ENCODE measurements at regions not wholly inside any gene's neighbourhood (a gene's known extent, or its start where the extent isn't known, plus 50 kb on each side); places are given as distances from the start of the nearest gene placed in this dataset.

- TF ChIP-seq POLR2AphosphoS5 (IDR thresholded peaks at IDR 0.05), result no peak
- TF ChIP-seq, protein P1, sequence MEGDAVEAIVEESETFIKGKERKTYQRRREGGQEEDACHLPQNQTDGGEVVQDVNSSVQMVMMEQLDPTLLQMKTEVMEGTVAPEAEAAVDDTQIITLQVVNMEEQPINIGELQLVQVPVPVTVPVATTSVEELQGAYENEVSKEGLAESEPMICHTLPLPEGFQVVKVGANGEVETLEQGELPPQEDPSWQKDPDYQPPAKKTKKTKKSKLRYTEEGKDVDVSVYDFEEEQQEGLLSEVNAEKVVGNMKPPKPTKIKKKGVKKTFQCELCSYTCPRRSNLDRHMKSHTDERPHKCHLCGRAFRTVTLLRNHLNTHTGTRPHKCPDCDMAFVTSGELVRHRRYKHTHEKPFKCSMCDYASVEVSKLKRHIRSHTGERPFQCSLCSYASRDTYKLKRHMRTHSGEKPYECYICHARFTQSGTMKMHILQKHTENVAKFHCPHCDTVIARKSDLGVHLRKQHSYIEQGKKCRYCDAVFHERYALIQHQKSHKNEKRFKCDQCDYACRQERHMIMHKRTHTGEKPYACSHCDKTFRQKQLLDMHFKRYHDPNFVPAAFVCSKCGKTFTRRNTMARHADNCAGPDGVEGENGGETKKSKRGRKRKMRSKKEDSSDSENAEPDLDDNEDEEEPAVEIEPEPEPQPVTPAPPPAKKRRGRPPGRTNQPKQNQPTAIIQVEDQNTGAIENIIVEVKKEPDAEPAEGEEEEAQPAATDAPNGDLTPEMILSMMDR (IDR thresholded peaks at IDR 0.05), result no peak
Observed at GRCh38 chr10:21165489-21165888, 268.4 kb upstream of the NEBL start.
